ENCODE measurements at regions not wholly inside any gene's neighbourhood (a gene's known extent, or its start where the extent isn't known, plus 50 kb on each side); places are given as distances from the start of the nearest gene placed in this dataset.

- no peak overlapping the region for H3K27ac ChIP-seq (ENCODE audit: insufficient read depth, low read length)
- intact Hi-C loops (cut with micrococcal nuclease), result no loop called here
- TF ChIP-seq FOS (IDR thresholded peaks at IDR 0.05; ENCODE audit: low read depth, low read length) (no peak), RAD21 (IDR thresholded peaks at IDR 0.05; ENCODE audit: low read length) (no peak), CHD1 (IDR thresholded peaks at IDR 0.05; ENCODE audit: low read depth, low read length) (no peak), ELK1 (IDR thresholded peaks at IDR 0.05; ENCODE audit: borderline replicate concordance, low read depth, low read length) (no peak)
- DNase-seq (no peak), ATAC-seq (ENCODE audit: low read depth) (no peak)
- no peak overlapping the region for H2BK20ac ChIP-seq (ENCODE audit: low read depth, low read length)
- no peak overlapping the region for H2AFZ ChIP-seq (replicated peaks; ENCODE audit: low read length, poor library complexity)
- H3K4me1 ChIP-seq (ENCODE audit: control insufficient read depth, insufficient read depth, low read length), result no peaks in the 10 kb centered on the region
- dilution Hi-C loops (cut with HindIII; ENCODE audit: low sequenced_read_pairs, unreplicated experiment), result no loop called here
- no peak overlapping the region for H3K4me3 ChIP-seq (ENCODE audit: insufficient read depth, low read depth, low read length)
- no peak overlapping the region for H2BK120ac ChIP-seq (ENCODE audit: low read depth, low read length)
- H4K5ac ChIP-seq (ENCODE audit: low read depth, low read length), result no peak overlapping the region
- no peak overlapping the region for H3K9ac ChIP-seq (ENCODE audit: low read depth, low read length)
- H2BK5ac ChIP-seq (ENCODE audit: low read depth, low read length, poor library complexity, severe bottlenecking), result no peak overlapping the region
- in situ Hi-C loops (cut with MboI; ENCODE audit: low sequenced_read_pairs), result no loop called here
- H4K20me1 ChIP-seq (ENCODE audit: insufficient read depth, low read length), result no peaks in the 10 kb centered on the region
- 30% methylated on average over 3 of the region's 3 CpGs; no CpG with 5 or more reads in 1 of the 2 experiments for WGBS, 2 experiments (ENCODE audit: extremely low coverage in 2 of 2, insufficient read length in 1 of 2)
- no peaks in the 10 kb centered on the region for H3K36me3 ChIP-seq (ENCODE audit: control insufficient read depth, insufficient read depth, low read length)
- peaks cover 11% of the 10 kb centered on the region for H3K9me3 ChIP-seq (ENCODE audit: control insufficient read depth, insufficient read depth, low read length)
- no peaks in the 10 kb centered on the region for H3K79me1 ChIP-seq (ENCODE audit: low read depth in 1 of 2, low read length in 2 of 2)
- H3K56ac ChIP-seq (ENCODE audit: extremely low read depth, insufficient read depth, low read length), result no peak overlapping the region
- CTCF ChIA-PET, result no interaction called here
- H2AK9ac ChIP-seq (replicated peaks; ENCODE audit: low read depth, low read length, poor library complexity), result no peak overlapping the region
- H4K8ac ChIP-seq (ENCODE audit: low read depth in 2 of 2, low read length in 2 of 2), result no peak overlapping the region
- no peak overlapping the region for H3K4ac ChIP-seq (ENCODE audit: low read depth, low read length)
- no peak overlapping the region for H4K91ac ChIP-seq (ENCODE audit: insufficient read depth, low read depth, low read length)
- H3K23ac ChIP-seq (ENCODE audit: low read depth, low read length), result no peak overlapping the region
- no peaks in the 10 kb centered on the region for H3K9me1 ChIP-seq (ENCODE audit: insufficient read depth, low read length)
- H3K14ac ChIP-seq (replicated peaks; ENCODE audit: low read depth, low read length), result no peak overlapping the region
- POLR2A ChIA-PET (ENCODE audit: unreplicated experiment), result no interaction called here
- H2BK15ac ChIP-seq (ENCODE audit: low read depth, low read length), result no peak overlapping the region
- H2AK5ac ChIP-seq (ENCODE audit: low read depth, low read length), result no peak overlapping the region
- H3K4me2 ChIP-seq (ENCODE audit: low read depth, low read length), result no peak overlapping the region
- no peak overlapping the region for H3K18ac ChIP-seq (ENCODE audit: low read depth, low read length)
- H3K27me3 ChIP-seq (ENCODE audit: control insufficient read depth, insufficient read depth, low read length), result no peaks in the 10 kb centered on the region
- BruUV-seq (replicated peaks), result no TSS peak
Measured at GRCh38 chr20:42010090-42010489, 391.9 kb upstream of the CHD6 start.
